ENCODE measurements at regions not wholly inside any gene's neighbourhood (a gene's known extent, or its start where the extent isn't known, plus 50 kb on each side); places are given as distances from the start of the nearest gene placed in this dataset.
A peak's percentile ranks its signal among the peaks of the same experiment; 100 is the strongest.
"Not testable (repeated sequence)": the region's sequence is repeated elsewhere in the genome, so short reads cannot be mapped to it uniquely, and the experiment has no call there.

GRCh38 chr2:146748046-146748445 is 1096.8 kb upstream of the ACVR2A start:
- peak in 1 of 2 donors; percentile 17 for ATAC-seq

DNA sequence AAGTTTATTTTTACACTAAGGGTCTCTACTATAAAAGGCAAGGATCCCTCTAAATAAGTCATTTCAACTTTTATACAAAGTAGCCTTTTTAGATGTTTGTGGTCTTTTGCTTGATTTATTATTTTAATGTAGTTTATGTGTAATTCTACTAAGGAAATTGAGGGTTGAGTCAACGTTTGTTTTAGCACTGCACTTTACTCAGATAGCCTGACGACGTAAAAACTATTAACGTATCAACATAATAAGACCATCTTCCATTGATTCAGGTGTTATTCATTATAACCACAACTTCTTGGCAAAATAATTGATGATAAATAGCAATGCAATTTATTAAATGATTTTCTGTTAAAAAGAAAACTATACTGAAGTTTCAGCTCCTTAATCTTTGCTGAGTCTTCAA is 1103.6 kb upstream of the ACVR2A start:
- no peak for ATAC-seq

- ATAC-seq, result no peak
Measured at GRCh38 chr2:146734821-146735190, 1110.0 kb upstream of the ACVR2A start.

DNA sequence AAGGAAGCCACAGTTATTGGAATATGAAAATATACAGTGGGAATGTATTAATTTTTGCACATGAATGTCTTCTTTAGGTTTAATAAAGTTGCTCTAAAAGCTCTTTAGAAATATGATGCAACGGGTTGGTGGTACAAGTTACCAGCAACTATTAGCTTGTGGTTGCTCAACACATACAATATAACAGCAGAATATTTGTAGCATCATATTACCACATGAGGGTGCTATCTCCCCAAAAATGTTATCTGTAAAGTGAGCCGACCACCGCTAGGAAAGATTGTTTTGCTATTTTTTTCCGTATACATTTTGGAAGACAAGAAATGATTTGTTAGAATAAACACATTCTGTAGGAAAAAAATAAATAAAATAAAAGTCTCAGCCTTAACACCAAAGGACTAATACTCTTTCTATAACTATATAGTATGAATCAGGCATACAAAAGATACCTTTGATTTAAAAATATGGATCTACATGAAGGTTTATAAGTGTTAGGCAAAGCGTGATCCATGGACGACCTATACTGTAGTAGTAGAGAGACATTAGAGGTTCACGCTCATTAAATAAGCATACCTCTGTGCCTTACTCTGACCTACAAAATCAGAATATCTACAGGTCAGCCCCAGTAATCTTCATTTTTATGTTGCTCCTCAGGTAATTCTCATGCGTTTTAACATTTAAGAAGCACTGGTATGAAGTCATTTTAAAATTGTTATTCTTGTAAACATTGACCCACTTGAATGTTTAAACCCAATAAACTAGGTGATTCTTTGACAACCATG is 1110.6 kb upstream of the ACVR2A start:
- ATAC-seq, result no peak

DNA sequence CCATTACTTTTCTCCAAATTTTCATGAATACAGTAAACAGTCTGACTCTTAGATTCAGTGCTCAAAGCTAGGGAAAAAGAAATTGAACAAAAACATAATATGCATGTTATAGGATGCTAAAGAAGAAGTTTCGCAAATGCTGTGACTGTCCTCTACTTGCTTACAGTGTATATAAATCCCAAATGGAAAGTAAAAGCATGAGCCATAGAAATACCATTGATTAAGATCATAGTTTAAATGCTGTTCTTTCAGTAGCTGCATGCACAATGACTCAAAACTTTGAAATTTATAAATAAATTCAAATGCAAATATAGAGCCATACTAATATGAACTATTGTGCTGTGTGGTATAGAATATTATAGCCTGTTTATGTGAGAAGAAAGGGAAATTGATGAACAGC is 1113.9 kb upstream of the ACVR2A start:
- ATAC-seq, result no peak

DNA sequence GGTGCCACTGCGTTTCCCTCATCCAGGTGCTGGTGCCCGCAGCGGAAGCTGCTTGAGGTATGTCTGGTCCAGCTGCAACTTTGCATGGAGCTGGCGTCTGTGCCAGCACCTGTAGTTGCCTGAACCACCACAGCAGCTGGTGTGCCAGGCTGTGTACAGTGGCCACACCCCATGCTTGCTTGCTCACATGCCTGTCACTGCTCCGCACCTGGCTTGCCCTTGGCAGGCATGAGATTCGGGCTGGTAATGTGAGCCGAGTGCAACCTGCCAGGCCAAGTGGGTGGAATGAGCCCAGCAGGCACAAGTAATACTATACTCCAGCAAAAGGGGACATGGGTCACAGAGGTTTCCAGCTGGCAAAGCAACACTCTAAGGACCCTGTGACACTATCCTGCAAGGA is 1123.3 kb upstream of the ACVR2A start:
- no peak for ATAC-seq

- ATAC-seq, result no peak
Measured at GRCh38 chr2:146720170-146720569, 1124.7 kb upstream of the ACVR2A start.

- no peak for ATAC-seq
Measured at GRCh38 chr2:146716591-146716990, 1128.2 kb upstream of the ACVR2A start.

DNA sequence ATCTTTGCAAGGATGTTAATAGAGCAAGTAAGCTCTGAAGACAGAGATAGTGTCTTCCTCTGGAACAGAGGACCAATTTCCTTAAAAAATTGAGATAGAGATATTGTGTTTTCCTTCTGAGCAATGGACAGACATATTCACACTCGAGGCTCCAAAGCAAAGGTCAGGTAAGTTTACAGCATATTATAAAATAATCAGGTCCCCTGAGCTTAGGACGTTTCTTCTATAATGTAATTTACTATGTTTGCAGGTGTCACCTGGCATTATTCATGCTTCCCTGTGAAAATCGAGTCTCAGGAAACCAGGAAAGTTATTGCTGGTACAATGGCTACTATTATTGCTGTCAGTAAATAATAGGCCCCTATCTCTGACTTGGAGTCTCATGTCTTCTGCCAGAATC is 1135.8 kb upstream of the ACVR2A start:
- ATAC-seq, result no peak

DNA sequence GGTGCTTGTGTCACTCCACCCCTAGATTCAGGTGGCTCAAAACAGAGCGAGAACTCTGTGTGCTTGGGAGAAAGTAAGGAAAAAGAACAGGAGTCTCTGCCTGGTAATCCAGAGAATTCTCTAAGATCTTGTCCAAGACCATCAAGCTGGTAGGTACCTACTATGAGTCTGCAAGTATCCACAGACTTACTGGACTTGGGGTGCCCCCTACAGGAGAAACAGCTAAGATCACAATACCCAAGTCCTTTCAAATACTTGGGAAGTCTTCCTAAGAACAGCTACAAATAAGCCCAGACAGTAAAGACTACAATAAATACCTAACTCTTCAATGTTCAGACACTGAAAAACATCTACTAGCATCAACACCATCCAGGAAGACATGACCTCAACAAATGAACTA is 1143.6 kb upstream of the ACVR2A start:
- no peak for ATAC-seq

GRCh38 chr2:146697307-146697706 is 1147.5 kb upstream of the ACVR2A start:
- no peak for ATAC-seq

- ATAC-seq, result not testable (repeated sequence)
Measured at GRCh38 chr2:146696787-146697186, 1148.0 kb upstream of the ACVR2A start.

- ATAC-seq, result no peak
Measured at GRCh38 chr2:146681991-146682390, 1162.8 kb upstream of the ACVR2A start.

GRCh38 chr2:146678516-146678915 is 1166.3 kb upstream of the ACVR2A start:
- no peak for ATAC-seq

DNA sequence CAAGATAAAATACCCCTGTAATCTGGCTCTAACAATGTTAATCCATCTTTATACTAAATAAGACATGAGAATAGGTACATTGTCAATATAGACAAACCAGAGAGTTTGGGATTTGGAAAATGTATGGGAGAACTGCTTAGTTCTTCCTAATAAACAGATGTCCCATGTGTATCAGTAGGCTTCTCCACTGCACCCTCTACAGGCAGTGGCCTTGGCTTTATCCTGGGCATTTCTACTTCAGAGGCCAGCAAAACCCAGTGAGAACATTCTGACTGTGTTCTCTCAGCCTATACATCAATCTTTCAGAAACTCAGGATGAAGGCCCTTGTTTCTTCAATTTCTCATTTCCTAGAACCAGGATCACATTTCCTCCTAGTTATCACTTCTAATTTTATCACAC is 1167.5 kb upstream of the ACVR2A start:
- no peak for ATAC-seq

GRCh38 chr2:146669735-146670134 is 1175.1 kb upstream of the ACVR2A start:
- no peak for ATAC-seq

DNA sequence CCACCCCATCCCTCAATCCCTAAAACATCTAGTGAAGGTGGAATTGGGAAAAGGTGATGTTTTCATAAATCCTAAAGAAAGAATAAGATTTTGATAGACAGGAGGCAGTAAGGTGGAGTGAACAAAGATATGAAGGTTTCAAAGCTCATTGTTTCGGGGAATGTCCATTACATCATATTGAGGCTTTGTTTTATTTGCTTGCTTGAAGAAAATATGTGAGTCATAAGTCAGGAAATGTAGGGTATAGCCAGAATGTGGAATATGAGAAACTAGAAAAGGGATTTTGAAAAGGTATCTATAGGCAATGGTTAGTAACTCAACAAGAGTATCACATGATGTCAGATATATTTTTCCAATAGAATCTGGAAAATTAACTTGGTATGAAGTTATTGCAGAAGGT is 1178.5 kb upstream of the ACVR2A start:
- ATAC-seq, result no peak

- no peak for ATAC-seq
Measured at GRCh38 chr2:146665800-146666199, 1179.0 kb upstream of the ACVR2A start.

GRCh38 chr2:146661473-146662096 is 1183.2 kb upstream of the ACVR2A start:
- no peak for ATAC-seq

- ATAC-seq, result no peak
Measured at GRCh38 chr2:146659976-146660375, 1184.9 kb upstream of the ACVR2A start.

DNA sequence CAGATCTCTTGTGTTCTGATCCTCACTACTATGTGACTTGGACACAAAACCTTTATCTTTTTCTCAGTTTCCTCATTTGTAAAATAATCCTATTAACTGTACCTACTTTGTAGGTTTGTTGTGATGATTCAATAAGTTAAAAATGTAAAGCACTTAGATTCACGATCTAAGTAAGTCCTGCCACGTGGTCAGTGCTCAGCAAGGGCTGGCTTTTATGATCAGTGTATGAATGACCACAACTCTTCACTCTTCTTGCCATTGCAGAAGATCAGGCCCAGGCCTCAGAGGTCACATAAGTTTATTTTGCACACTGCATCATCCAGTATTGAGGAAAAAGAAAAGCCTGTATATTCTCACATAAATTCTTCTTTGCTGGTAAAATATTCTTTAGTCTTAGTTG is 1192.5 kb upstream of the ACVR2A start:
- no peak for ATAC-seq

DNA sequence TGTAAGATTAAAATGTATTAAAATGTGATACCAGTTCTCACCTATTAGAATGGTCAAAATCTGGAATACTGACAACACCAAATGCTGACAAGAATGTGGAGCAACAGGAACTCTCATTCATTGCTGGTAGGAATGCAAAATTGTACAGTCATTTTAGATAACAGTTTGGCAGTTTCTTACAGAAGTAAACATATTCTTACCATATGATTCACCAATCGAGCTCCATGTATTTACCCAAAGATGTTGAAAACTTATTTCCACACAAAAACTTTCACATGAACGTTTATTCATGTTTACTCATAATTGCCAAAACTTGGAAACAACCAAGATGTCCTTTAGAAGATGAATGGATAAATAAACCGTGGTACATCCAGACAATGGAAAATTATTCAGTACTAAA is 1193.5 kb upstream of the ACVR2A start:
- ATAC-seq, result no peak

GRCh38 chr2:146642066-146642465 is 1202.8 kb upstream of the ACVR2A start:
- ATAC-seq, result no peak

DNA sequence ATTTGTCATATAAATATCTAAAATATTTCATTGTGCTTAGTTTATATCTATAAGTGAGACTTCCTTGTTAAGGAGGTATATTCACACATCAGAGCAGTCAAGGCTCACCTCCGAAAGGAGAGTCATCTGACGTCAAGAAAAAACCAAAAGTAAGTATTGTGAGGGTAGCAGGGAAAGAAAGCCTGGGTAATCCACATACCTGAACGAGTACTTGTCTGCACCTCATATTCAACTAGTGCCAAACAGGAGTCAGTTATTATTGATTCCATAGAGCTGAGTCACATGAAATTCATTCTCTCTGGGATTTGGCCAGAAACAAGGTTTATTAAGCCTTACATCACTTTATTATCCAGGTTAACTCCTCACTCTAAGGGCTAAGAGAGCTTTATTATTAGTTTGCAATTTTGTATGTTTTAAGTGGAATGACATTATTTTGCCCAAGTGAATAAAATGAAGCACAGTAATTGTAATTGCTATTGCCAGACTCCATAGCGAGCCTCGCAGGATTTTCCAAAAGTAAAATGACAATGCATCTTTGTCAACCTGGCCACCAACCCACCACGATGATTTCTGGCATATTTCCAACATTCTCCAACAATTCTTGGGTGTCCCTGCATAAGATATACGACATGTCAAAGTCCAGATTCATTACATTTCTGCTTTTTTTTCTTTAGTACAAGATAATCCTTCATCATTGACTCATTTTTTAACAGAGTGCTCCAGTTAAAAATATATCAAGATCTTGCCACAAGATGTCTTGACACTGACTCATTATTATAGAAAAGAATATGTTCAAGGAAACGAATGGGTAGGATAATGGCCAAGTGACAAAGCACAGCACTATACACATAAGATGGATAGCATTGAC is 1210.4 kb upstream of the ACVR2A start:
- ATAC-seq, result no peak
